Inflammatory macrophage treated with lipopolysaccharide for 4 hours (primary cell): ENCODE measurements at regions not wholly inside any gene's neighbourhood (a gene's known extent, or its start where the extent isn't known, plus 50 kb on each side); places are given as distances from the start of the nearest gene placed in this dataset.

Experiments
- DNase-seq: peaks from one replicate; pipeline ENCODE4 v3.0.0-alpha.2; 2020

- no peak for DNase-seq
Observed at GRCh38 chr5:153400931-153401330, 89.5 kb upstream of the GRIA1 start.

GRCh38 chr5:153402550-153402949 is 87.9 kb upstream of the GRIA1 start:
- DNase-seq, result no peak

GRCh38 chr5:153403470-153403869 is 87.0 kb upstream of the GRIA1 start:
- DNase-seq, result no peak

- no peak for DNase-seq
Observed at GRCh38 chr5:153404747-153405146, 85.7 kb upstream of the GRIA1 start.

- DNase-seq, result no peak
Observed at GRCh38 chr5:153421676-153422075, 68.8 kb upstream of the GRIA1 start.

GRCh38 chr5:153425914-153426313 is 64.6 kb upstream of the GRIA1 start:
- DNase-seq, result no peak

- no peak for DNase-seq
Observed at GRCh38 chr5:153429761-153430380, 60.6 kb upstream of the GRIA1 start.

GRCh38 chr5:153432583-153432982 is 57.9 kb upstream of the GRIA1 start:
- no peak for DNase-seq

GRCh38 chr5:153437251-153437650 is 53.2 kb upstream of the GRIA1 start:
- DNase-seq, result no peak

- DNase-seq, result no peak
Observed at GRCh38 chr5:153439130-153439529, 51.3 kb upstream of the GRIA1 start.
